GM23248 (cell line): ENCODE measurements at regions not wholly inside any gene's neighbourhood (a gene's known extent, or its start where the extent isn't known, plus 50 kb on each side); places are given as distances from the start of the nearest gene placed in this dataset.

Experiments used
- DNase-seq: peaks from one replicate; pipeline ENCODE4 v3.0.0-alpha.2; 2015
- H2AFZ ChIP-seq: fragments of 200-600 bp; sonication (generic); 2 replicates; pipeline ENCODE4 v1.6.1; 2016; ENCODE audit warnings: antibody characterized with exemption
- H3F3A ChIP-seq: fragments of 200-600 bp; sonication (generic); 2 replicates; pipeline ENCODE4 v1.6.1; 2016; ENCODE audit warnings: mild to moderate bottlenecking, antibody characterized with exemption, mixed run types; ENCODE audit not compliant: insufficient read depth
- H3K27ac ChIP-seq: fragments of 200-600 bp; sonication (generic); 2 replicates; pipeline ENCODE4 v1.5.1; 2016; ENCODE audit warnings: mild to moderate bottlenecking
- H3K27me3 ChIP-seq: fragments of 200-600 bp; sonication (generic); replicated peaks from 2 replicates; pipeline ENCODE4 v1.6.1; 2016; ENCODE audit warnings: mild to moderate bottlenecking; ENCODE audit not compliant: insufficient read depth
- H3K36me3 ChIP-seq: fragments of 200-600 bp; sonication (generic); 2 replicates; pipeline ENCODE4 v1.6.1; 2016; ENCODE audit warnings: low read depth, mild to moderate bottlenecking
- H3K4me1 ChIP-seq: fragments of 200-600 bp; sonication (generic); 2 replicates; pipeline ENCODE4 v1.6.1; 2016; ENCODE audit warnings: mild to moderate bottlenecking; ENCODE audit not compliant: insufficient read depth
- H3K4me2 ChIP-seq: fragments of 200-600 bp; sonication (generic); one replicate; pipeline ENCODE4 v1.6.1; 2016; ENCODE audit warnings: mild to moderate bottlenecking; ENCODE audit not compliant: unreplicated experiment
- H3K4me3 ChIP-seq: fragments of 200-600 bp; sonication (generic); 2 replicates; pipeline ENCODE4 v1.5.1; 2016; ENCODE audit warnings: mild to moderate bottlenecking
- H3K79me2 ChIP-seq: fragments of 200-600 bp; sonication (generic); 2 replicates; pipeline ENCODE4 v1.6.1; 2016; ENCODE audit warnings: mild to moderate bottlenecking; ENCODE audit not compliant: insufficient read depth
- H3K9ac ChIP-seq: fragments of 200-600 bp; sonication (generic); 2 replicates; pipeline ENCODE4 v1.6.1; 2016; ENCODE audit warnings: mild to moderate bottlenecking
- H3K9me2 ChIP-seq: fragments of 200-600 bp; sonication (generic); 2 replicates; pipeline ENCODE4 v1.6.1; 2016; ENCODE audit warnings: mixed run types, mild to moderate bottlenecking, moderate library complexity; ENCODE audit not compliant: insufficient read depth
- H3K9me3 ChIP-seq: fragments of 200-600 bp; sonication (generic); one replicate; pipeline ENCODE4 v1.6.1; 2017; ENCODE audit warnings: low read depth
- H4K20me1 ChIP-seq: fragments of 200-600 bp; sonication (generic); 2 replicates; pipeline ENCODE4 v1.6.0; 2016; ENCODE audit not compliant: insufficient read depth
- EZH2 ChIP-seq: fragments of 200-600 bp; sonication (generic); IDR thresholded peaks from 2 replicates; pipeline ENCODE4 v1.6.1; 2018; ENCODE audit warnings: antibody characterized with exemption, mild to moderate bottlenecking; ENCODE audit not compliant: insufficient read depth, poor library complexity, severe bottlenecking
- EZH2phosphoT487 ChIP-seq: fragments of 200-600 bp; sonication (generic); IDR thresholded peaks from 2 replicates; pipeline ENCODE4 v1.6.1; 2018; ENCODE audit warnings: antibody characterized with exemption, moderate library complexity, mild to moderate bottlenecking, low read depth; ENCODE audit not compliant: insufficient read depth
- WGBS, 2 experiments: methylation state at CpG; one replicate each; pipeline ENCODE4 v1.1.6; 2015 to 2017; ENCODE audit warnings: low lambda C conversion rate in 2 of 2, low coverage in 1 of 2; ENCODE audit errors: missing lambda C conversion rate in 2 of 2; 5-methylcytosine and 5-hydroxymethylcytosine counted together
- in situ Hi-C: fragments of 300-500 bp; cut with MboI; formaldehyde crosslinking; loops from 2 replicates; pipeline ENCODE4 v1.15.0; 2020

DNA sequence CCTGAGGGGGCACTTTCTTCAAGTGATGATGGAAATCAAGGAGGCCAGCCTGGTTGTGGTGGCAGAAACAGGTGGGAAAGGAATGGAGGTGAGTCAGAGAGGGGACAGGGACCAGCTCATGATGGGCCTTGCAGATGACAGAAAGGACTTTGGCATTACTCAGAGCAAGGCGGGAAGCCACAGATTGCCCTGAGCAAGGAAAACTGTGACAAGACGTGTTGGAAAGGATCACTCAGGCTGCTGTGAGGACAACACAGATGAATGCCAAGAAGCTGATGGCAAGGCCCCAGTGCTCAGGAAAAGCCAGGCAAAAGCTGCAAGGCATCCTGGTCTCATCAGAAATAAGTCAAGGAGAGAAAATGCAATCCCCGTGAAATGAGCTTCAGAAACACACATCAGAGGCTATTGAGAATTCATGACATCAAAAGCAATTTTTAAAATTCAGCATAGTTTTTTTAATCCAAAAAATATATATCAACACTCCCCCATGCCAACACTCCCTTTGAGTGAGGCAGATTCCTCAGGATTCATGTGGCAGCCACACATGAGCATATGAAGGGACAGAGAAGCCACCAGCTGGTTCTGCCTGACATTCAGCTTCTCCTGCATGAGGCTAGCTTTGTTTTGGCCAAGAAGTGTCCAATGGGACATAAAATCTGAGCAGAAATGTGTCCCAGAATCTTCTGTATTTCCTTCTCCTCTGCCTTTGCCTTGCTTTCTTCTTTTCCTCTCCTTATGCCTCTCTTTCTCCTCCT lies 244.5 kb upstream of the MYO3A start:
- H3K27ac ChIP-seq = no peak overlapping the region
- no peaks in the 10 kb centered on the region for H3K9me2 ChIP-seq
- H3K36me3 ChIP-seq = no peaks in the 10 kb centered on the region
- WGBS, 2 experiments = 0 to 2% methylated on average over 3 of the region's 3 CpGs
- no peaks in the 10 kb centered on the region for H4K20me1 ChIP-seq
- H2AFZ ChIP-seq = no peak overlapping the region
- 0 out of 2 replicates have a peak, but pooled peaks cover 2% of the 10 kb centered on the region for H3K27me3 ChIP-seq
- H3K4me2 ChIP-seq = no peak overlapping the region
- no peaks in the 10 kb centered on the region for H3K4me1 ChIP-seq
- H3K4me3 ChIP-seq = no peak overlapping the region
- no peaks in the 10 kb centered on the region for H3K9me3 ChIP-seq
- in situ Hi-C loops = no loop called here
- no peak overlapping the region for H3K9ac ChIP-seq
- no peaks in the 10 kb centered on the region for H3K79me2 ChIP-seq
- TF ChIP-seq EZH2 (no peak), EZH2phosphoT487 (no peak)
- no peak for DNase-seq
- H3F3A ChIP-seq = no peaks in the 10 kb centered on the region

DNA sequence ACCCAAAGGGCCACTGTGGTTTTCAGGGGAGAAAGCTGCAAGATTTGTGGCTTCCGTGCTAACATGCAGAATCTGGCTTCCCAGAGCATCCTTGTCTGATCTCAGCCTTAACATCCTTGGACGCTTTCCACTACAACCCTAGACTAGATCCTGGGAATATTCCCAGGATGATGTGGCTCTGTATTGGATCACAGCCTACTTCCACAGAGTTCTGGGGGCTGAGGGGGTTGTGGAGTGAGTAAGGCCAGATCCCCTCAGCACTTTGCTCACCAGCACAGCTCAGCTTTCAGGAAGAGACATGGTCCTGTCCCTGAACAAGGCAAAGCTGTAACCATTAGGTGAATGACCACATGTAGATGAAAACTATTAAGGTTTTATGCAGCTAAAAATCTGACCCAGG lies 241.3 kb upstream of the MYO3A start:
- WGBS, 2 experiments = 7 to 14% methylated on average over 2 of the region's 2 CpGs
- no peak for DNase-seq
- in situ Hi-C loops = no loop called here

DNA sequence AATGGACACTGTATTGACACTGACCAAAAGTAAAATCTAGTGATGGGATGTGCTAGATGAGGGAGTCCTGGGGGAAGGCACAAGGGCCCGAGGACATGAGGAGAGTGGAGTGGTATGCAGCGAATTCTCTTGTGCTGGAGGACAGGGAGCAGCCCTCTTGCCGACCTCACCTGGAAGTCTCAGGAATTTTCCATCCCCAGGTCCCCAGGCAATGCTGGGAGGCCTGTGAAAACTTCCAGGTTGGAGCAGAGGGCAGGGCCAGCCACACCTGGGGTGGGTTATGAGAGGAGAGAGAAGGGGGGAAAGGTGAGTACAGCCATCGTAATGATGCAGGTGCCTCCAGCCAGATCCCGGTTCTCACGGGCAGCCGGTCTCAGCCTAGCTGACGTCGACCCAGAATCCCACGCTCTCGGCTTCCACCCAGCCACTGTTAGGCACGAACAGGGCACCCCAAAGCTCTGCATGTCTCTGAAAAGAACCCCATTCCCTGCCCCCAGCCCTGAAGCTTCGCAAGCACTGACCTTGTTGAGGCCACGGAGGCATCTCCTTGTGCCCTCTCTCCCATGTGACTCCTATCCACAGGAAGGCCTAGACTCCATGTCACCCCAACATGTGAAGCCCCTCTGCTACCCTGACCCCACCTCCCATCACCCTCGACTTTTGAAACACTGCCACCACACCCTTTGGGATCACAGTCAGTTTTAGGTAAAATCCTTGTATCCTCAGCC lies 239.7 kb upstream of the MYO3A start:
- no peak for DNase-seq
- Histone ChIP-seq H3K36me3 (no peaks in the 10 kb centered on the region), H3K79me2 (no peaks in the 10 kb centered on the region), H3K27ac (no peak overlapping the region), H3K9ac (no peak overlapping the region), H3F3A (no peaks in the 10 kb centered on the region), H3K4me1 (no peaks in the 10 kb centered on the region), H2AFZ (no peak overlapping the region), H3K27me3 (0 out of 2 replicates have a peak, but pooled peaks cover 2% of the 10 kb centered on the region), H3K9me3 (no peaks in the 10 kb centered on the region), H3K4me2 (no peak overlapping the region), H4K20me1 (no peaks in the 10 kb centered on the region), H3K9me2 (no peaks in the 10 kb centered on the region), H3K4me3 (no peak overlapping the region)
- no peak for TF ChIP-seq EZH2
- in situ Hi-C loops = no loop called here
- 59 to 62% methylated on average over 14 to 15 of the region's 15 CpGs for WGBS, 2 experiments

More for the DNA sequence above, 241.3 kb upstream of the MYO3A start:
- TF ChIP-seq EZH2phosphoT487 (no peak), EZH2 (no peak)
- H3K4me2 ChIP-seq = no peak overlapping the region
- H3K36me3 ChIP-seq = no peaks in the 10 kb centered on the region
- no peak overlapping the region for H3K9ac ChIP-seq
- H3K79me2 ChIP-seq = no peaks in the 10 kb centered on the region
- no peaks in the 10 kb centered on the region for H3K9me2 ChIP-seq
- no peaks in the 10 kb centered on the region for H3K9me3 ChIP-seq
- no peaks in the 10 kb centered on the region for H4K20me1 ChIP-seq
- no peak overlapping the region for H2AFZ ChIP-seq
- no peak overlapping the region for H3K27ac ChIP-seq
- no peaks in the 10 kb centered on the region for H3F3A ChIP-seq
- H3K4me1 ChIP-seq = no peaks in the 10 kb centered on the region
- 0 out of 2 replicates have a peak, but pooled peaks cover 2% of the 10 kb centered on the region for H3K27me3 ChIP-seq
- no peak overlapping the region for H3K4me3 ChIP-seq

DNA sequence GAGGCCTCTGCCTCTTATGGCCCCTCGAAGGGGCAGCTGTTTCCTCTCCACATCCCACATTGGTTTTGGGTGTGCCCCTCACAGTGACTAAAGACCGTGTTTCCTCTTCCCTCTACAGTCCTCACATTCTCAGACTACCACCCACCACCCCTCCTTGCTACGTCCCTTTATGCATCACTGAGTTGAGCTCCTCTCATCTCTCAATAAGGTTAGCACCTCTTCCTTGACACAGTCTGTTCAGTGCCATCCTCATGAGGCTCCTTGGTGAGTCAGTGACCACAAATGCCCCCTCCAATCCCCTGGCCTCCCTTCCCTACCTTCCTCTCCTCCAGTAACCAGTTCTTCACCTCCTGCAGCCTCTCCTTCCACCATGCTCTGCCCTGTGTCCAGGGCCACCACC lies 239.1 kb upstream of the MYO3A start:
- no peak overlapping the region for H3K4me2 ChIP-seq
- in situ Hi-C loops = no loop called here
- H3K27me3 ChIP-seq = 0 out of 2 replicates have a peak, but pooled peaks cover 2% of the 10 kb centered on the region
- H3F3A ChIP-seq = no peaks in the 10 kb centered on the region
- no peaks in the 10 kb centered on the region for H3K9me3 ChIP-seq
- 35 to 42% methylated on average over 3 of the region's 3 CpGs for WGBS, 2 experiments
- no peaks in the 10 kb centered on the region for H4K20me1 ChIP-seq
- H3K79me2 ChIP-seq = no peaks in the 10 kb centered on the region
- H3K36me3 ChIP-seq = no peaks in the 10 kb centered on the region
- no peak overlapping the region for H3K4me3 ChIP-seq
- DNase-seq = no peak
- no peak overlapping the region for H2AFZ ChIP-seq
- H3K27ac ChIP-seq = no peak overlapping the region
- no peaks in the 10 kb centered on the region for H3K4me1 ChIP-seq
- TF ChIP-seq EZH2phosphoT487 (no peak), EZH2 (no peak)
- H3K9me2 ChIP-seq = no peaks in the 10 kb centered on the region
- H3K9ac ChIP-seq = no peak overlapping the region
